ENCODE measurements at regions not wholly inside any gene's neighbourhood (a gene's known extent, or its start where the extent isn't known, plus 50 kb on each side); places are given as distances from the start of the nearest gene placed in this dataset.

GRCh38 chr7:52695973-52696595 is 339.3 kb upstream of the POM121L12 start:
- DNase-seq, result no peak

- DNase-seq, result no peak
These were observed 344.2 kb upstream of the POM121L12 start for GRCh38 chr7:52691257-52691656.

GRCh38 chr7:52689912-52690311 is 345.5 kb upstream of the POM121L12 start:
- no peak for DNase-seq

GRCh38 chr7:52685333-52685732 is 350.1 kb upstream of the POM121L12 start:
- no peak for DNase-seq

GRCh38 chr7:52684388-52684787 is 351.0 kb upstream of the POM121L12 start:
- DNase-seq, result no peak

- no peak for DNase-seq
These were observed 352.4 kb upstream of the POM121L12 start for GRCh38 chr7:52682993-52683392.

- DNase-seq, result no peak
These were observed 364.7 kb upstream of the POM121L12 start for GRCh38 chr7:52670608-52671225.

- DNase-seq, result no peak
These were observed 366.4 kb upstream of the POM121L12 start for GRCh38 chr7:52669031-52669430.

- DNase-seq, result no peak
These were observed 367.0 kb upstream of the POM121L12 start for GRCh38 chr7:52668435-52668834.

GRCh38 chr7:52659178-52659577 is 376.3 kb upstream of the POM121L12 start:
- DNase-seq, result no peak

- DNase-seq, result no peak
These were observed 379.3 kb upstream of the POM121L12 start for GRCh38 chr7:52656098-52656497.

- DNase-seq, result no peak
These were observed 382.8 kb upstream of the POM121L12 start for GRCh38 chr7:52652621-52653020.

- no peak for DNase-seq
These were observed 386.6 kb upstream of the POM121L12 start for GRCh38 chr7:52648872-52649271.

- no peak for DNase-seq
These were observed 388.4 kb upstream of the POM121L12 start for GRCh38 chr7:52647046-52647445.

- no peak for DNase-seq
These were observed 395.5 kb upstream of the POM121L12 start for GRCh38 chr7:52639981-52640380.

GRCh38 chr7:52639126-52639525 is 396.3 kb upstream of the POM121L12 start:
- no peak for DNase-seq

- DNase-seq, result no peak
These were observed 400.4 kb upstream of the POM121L12 start for GRCh38 chr7:52635021-52635420.

GRCh38 chr7:52620849-52621248 is 414.6 kb upstream of the POM121L12 start:
- no peak for DNase-seq

GRCh38 chr7:52616552-52616951 is 418.9 kb upstream of the POM121L12 start:
- DNase-seq, result no peak

GRCh38 chr7:52615021-52615695 is 420.3 kb upstream of the POM121L12 start:
- DNase-seq, result no peak

GRCh38 chr7:52609511-52609910 is 425.9 kb upstream of the POM121L12 start:
- no peak for DNase-seq

GRCh38 chr7:52592698-52593097 is 442.7 kb upstream of the POM121L12 start:
- no peak for DNase-seq

GRCh38 chr7:52586704-52587103 is 448.7 kb upstream of the POM121L12 start:
- DNase-seq, result no peak

GRCh38 chr7:52584041-52584440 is 451.4 kb upstream of the POM121L12 start:
- DNase-seq, result no peak
